ENCODE measurements at regions not wholly inside any gene's neighbourhood (a gene's known extent, or its start where the extent isn't known, plus 50 kb on each side); places are given as distances from the start of the nearest gene placed in this dataset.

GRCh38 chrX:13103914-13104274, 59.5 kb upstream of the FAM9C start:
- TF ChIP-seq EZH2 (IDR thresholded peaks at IDR 0.05) (no peak), CTCF (IDR thresholded peaks at IDR 0.05 in 2 of 3, conservative IDR thresholded peaks at IDR 0.05 in 1 of 3; ENCODE audit: borderline replicate concordance in 1 of 3, insufficient read depth in 1 of 3, low read depth in 2 of 3, low read length in 2 of 3) (no peak), ZBTB33 (IDR thresholded peaks at IDR 0.05; ENCODE audit: extremely low read depth, insufficient replicate concordance, low read length) (no peak), POLR2A (IDR thresholded peaks at IDR 0.05; ENCODE audit: borderline replicate concordance, extremely low read depth, insufficient read depth, insufficient read length) (no peak), CEBPB (IDR thresholded peaks at IDR 0.05; ENCODE audit: low read depth) (no peak), MAX (IDR thresholded peaks at IDR 0.05) (no peak), SIN3A (IDR thresholded peaks at IDR 0.05; ENCODE audit: low read depth) (no peak), REST (IDR thresholded peaks at IDR 0.05; ENCODE audit: low read depth) (no peak), EZH2phosphoT487 (IDR thresholded peaks at IDR 0.05; ENCODE audit: borderline replicate concordance) (no peak), ZNF274 (IDR thresholded peaks at IDR 0.05; ENCODE audit: low read depth, low read length) (no peak), ATF3 (IDR thresholded peaks at IDR 0.05) (no peak)

Data from HCT116 (cell line).